GM18873 (cell line): ENCODE measurements at regions not wholly inside any gene's neighbourhood (a gene's known extent, or its start where the extent isn't known, plus 50 kb on each side); places are given as distances from the start of the nearest gene placed in this dataset.

Experiments used
- ATAC-seq: cut with Tn5 transposase; IDR thresholded peaks from one replicate; pipeline ENCODE4 v1.9.1; 2021; ENCODE audit warnings: mild to moderate bottlenecking, moderate library complexity, moderate number of reproducible peaks; ENCODE audit not compliant: unreplicated experiment, low FRiP score

DNA sequence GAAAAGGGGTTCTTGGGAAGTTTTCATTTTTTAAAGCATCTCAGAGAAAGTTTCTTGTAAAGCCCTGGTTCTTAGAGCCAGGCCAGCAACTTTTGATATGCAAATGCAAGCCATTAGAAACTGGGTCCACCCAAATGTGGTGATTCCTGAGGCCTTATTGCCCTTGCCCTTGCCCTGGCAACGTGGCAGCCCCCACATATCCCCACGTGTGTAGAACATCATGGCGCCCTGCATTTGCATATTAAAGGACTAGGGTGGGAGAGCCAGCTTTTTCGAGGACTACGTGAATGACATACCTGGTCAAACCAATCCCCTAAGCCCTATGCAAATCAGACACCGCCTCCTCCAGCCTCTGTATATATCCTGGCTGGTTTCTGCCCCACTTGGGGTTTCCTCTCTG, 314.9 kb upstream of the NECTIN3 start:
- no peak for ATAC-seq

DNA sequence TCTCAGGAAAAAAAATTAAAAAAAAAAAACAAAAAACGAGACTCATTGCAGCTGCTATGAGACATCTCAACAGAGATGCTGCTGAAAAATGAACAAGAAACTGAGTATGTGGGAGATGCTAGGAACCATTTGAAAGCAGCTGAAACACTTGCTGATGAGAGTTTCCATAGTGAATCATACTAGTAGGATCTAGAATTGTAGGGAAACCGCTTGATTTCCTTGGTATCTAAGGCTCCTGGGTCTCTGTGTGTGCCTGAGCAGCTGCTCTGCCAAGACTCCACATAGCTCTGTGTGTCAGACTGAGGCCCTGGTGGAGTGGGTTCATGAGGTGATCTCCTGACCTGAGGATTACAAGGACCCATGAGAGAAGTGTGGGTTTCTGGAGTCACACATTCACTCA, 313.4 kb upstream of the NECTIN3 start:
- no peak for ATAC-seq

DNA sequence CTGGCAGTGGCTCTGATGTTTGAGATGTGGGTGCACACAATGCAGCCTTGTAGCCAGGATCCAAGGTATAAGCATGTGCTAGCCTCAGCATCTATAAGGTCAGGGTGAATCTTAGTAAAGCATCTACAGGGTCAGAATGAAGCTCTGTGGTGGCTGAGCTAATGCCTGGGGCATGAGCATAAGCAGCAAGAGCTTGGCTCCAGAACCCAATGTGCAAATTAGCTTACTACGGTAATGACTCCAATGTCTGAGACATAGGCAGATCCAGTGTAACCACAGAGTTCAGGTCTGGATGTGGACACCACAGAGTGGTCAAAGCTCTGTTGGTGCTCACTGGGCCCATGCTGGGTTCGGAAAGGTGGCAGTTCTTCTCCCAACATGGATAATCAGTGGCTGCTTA, 304.5 kb upstream of the NECTIN3 start:
- no peak for ATAC-seq

DNA sequence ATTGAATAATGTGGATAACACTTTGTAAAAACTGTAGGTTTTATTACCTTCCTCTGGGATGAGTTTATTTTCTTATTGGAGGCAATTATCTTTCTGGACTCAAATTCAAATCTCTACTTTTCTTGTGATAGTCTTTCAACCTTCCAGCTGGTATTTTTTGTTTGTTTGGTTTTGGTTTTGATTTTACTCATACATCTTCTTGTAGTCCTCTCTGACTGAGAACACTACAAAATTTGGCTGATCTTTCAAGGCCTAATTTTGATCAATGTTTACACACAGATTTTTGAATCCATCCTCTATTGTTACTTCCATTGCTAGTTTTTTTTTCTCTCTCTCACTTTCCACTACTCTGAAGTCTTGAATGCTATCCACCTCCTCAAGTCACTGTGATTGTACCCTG, 303.8 kb upstream of the NECTIN3 start:
- ATAC-seq: no peak

DNA sequence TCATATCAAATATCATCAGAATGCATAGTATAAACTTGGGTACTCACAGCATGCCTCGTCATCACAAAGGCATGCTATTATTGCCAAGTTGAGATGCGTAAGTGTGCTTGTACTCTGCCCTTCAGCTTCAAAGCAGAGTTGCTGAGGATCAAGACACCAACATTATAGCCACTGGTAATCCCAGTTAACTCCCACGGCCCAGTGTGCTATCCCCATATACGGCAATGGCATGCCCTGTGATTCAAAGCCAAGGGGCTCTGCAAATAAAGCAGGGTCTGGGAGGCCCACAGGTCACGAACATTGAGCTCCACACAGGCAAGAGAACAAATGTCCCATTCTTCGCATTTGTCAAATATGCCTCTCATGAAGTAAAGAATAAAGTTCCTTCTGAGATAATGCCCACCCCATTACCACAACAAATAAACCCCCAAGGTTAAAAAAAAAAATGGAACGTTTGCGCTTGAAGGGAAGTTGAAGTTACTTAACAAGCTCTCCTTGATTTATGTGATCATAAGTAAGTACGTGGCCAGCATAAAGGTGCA, 298.1 kb upstream of the NECTIN3 start:
- ATAC-seq: no peak

DNA sequence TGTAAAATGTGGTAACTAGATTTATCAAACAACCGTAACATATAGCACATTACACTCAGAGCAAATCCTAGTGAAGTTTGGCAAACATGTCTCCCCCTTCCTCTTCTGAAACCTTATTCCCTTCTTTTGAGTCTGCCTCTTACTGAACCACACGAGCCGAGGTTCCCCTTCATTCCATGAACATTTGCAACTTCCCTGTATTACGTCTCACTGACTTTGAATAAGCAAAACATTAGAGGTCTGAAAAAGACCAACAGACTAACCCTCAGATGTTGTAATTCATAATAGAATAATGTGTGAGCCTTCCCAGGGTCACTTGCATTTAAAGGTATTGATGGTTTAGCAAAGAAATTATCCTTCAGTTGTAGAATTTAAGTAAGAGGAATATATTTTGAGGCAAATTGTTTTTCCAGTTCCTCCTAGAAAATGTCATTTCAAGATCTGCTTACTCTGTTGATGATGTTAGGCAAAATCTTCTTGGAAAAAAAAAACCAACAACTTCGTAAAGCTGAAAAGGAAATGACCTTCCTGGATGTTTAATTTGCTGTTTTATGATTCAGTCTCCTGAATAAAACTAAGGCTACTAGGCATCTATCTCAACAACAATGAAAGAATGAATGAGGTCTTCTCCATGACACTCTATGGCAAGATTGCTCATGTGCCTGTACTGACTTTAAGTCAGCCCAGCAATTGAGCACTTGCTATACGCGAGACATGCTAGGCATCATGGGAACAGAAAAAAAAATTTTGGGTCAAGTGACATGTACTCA, 296.9 kb upstream of the NECTIN3 start:
- no peak for ATAC-seq

DNA sequence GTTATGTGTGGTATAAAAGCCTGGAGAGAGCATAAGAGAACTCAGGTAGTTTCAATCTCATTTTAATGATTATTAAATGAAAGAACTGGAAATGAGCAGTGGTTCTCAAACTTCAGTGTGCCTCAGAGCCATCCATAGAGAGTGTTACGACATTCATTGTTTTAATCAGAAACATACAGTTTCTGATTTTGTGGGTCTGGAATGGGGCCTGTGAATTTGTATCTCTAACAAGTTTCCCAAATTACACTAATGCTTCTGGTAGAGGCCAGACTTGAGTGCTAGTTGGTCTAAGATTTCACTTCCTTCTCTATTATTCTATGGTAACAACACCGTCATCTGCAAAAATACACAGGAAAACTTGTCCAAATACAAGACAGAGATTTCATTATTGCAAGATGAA, 292.0 kb upstream of the NECTIN3 start:
- no peak for ATAC-seq

DNA sequence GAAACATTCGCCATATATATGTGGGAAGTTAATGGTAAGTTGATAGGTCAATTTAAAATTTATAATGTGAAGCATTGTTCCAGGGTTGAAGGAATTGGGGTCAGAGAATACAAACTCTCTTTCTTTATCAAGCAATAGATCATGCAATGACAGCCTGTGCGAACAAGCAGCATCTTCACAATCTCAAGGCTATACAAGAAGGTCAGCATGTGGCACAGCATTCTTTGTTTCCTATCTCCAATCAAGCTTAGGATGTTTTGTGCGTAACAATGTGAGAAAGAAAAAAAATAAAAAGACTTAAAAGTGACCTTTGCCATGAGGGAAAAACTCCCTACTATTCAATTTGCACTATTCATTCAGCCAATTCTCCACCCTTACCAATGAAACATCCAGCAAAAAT, 288.1 kb upstream of the NECTIN3 start:
- ATAC-seq: no peak

DNA sequence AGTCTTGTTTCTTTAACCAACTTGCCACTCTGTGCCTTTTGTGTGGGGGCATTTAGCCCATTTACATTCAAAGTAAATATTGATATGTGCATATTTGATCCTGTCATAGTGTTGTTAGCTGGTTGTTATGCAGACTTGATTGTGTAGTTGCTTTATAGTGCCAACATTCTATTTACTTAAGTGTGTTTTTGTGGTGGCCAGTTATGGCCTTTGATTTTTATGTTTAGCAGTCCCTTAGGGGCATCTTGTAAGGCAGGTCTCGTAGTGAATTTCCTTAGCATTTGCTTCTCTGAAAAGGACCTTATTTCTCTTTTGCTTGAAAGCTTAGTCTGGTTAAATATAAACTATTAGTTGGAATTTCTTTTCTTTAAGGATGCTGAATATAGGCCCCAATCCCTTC, 282.8 kb upstream of the NECTIN3 start:
- no peak for ATAC-seq

DNA sequence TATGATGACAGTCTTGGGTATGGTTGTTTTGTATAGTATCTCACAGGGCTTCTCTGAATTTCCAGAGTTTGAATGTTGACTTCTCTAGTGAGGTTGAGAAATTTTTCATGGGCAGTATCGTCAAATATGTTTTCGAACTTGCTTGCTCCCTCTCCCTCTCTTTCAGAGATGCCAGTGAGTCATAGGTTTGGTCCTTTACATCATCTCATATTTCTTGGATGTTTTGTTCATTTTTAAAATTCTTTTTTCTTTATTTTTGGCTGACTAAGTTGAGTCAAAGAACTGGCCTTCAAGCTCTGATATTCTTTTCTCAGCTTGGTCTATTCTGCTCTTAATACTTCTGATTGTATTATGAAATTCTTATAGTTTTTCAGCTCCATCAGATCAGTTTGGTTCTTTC, 282.3 kb upstream of the NECTIN3 start:
- no peak for ATAC-seq

DNA sequence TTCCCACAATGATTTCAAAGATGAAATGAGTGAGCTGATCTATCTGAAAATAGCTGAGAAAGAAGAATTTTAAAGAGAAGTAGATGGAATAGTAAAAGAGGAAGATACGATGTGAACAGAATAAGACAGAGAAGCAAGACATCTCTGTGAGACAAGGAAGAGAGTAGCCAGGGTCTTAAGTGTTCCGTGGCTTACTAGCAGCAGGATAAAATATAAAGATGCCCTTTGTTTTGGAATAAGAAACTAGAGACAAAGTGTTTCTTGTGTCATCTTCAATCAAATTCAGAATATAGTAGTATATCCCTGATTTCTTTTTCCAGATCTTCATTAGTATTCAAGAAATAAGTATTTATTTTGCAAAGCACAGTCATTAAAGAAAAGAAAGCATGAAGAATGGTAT, 281.0 kb upstream of the NECTIN3 start:
- no peak for ATAC-seq

DNA sequence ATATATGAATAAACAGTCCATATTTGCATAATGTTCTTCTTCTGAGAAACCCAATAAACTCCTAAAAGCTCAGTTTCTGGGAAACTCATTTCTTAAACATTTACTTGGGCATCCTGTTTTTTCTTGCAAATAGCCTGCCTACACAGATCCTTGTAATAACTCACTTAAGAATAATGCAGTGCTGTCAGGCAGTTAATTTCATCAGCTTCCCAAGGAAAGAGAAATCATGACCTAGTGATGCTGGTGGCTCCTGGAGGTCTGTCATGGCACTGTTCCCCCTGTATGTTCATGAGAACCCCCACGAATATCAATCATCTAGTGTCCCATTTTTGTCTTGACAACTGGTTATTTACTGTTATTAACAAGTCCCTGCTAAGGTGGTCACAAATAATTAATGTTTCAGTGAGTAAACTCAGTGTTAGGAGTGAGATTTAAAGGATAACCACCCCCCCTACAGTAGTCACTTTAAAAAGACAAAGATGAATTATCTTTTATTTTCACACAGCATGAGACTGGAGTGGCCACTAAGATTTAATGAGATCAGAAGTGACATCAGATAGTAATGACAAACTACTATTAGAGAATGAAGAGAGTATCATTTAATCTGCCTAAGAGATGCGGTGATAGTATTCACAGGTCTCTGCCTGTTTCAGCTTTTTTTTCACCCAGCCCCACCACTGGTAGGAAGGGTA, 279.5 kb upstream of the NECTIN3 start:
- no peak for ATAC-seq

DNA sequence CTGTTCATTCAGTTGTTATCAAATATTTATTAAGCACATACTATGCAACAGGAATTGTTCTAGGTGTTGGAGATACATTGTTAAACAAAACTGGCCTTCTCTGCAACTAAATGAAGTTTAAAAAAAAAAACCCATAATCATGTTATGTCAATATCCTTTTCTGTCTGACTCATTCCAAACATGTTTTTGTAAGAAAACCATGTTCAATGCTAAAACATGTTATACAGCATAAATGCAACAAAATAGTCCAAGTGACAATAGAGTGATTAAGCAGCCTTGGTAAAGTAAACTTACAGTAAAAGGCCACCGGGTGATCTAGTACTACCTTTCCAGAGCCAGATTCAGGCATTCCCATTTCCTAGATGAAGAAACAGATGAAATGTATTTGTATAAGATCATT, 278.0 kb upstream of the NECTIN3 start:
- ATAC-seq: no peak

DNA sequence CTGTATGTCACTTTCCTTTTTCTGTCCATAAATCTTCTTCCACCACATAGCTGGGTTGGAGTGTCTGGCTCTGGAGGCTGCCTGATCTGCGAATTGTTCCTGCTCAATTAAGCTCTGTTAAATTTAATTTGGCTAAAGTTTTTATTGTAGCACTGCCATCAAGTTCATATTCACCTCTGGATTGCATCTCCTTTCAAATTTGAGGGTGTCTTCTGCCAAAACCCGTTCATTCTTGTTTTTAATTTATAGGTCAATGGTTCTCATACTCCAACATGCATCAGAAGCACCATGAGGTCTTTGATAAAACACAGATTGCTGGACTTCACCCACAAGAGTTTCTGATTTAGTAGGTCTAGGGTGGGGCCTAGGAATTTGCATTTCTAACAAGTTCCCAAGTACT, 276.5 kb upstream of the NECTIN3 start:
- ATAC-seq: no peak

DNA sequence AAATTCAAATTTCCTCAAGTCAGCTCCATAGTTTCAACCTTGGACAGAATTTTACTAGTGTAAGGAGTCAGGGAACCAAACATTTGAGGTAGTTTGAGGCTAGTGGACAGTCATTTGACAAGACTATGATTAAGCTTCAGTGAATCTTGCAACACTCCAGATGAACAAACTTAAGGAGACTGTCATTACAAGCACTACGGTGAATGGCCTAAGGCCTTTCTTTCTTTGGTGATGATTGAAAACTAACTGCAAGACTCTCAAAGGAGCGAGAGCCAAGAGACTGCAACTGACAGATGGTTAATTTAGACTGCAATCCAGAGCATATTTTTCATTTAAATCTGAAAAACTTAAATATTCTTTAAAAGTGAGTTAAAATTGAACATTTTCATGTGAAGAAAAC, 272.3 kb upstream of the NECTIN3 start:
- no peak for ATAC-seq

DNA sequence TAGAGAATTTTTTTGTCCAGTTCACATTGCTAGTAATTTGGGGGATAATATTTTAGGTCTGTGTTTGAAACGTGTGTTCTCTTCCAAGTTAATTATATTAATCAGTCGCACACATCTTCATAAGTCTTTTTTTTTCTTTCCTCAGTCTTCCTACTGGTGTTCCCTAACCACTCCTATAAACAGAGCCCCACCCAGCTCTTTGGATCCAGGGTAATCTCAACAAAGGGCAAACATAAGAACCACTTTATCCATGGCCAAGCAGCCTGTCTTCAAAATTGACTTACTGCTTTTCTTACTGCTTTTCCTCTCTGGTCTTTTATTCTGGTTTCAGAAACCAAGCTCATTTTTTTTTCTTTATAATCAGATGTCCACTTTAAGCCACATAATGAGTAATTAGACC, 266.8 kb upstream of the NECTIN3 start:
- no peak for ATAC-seq

DNA sequence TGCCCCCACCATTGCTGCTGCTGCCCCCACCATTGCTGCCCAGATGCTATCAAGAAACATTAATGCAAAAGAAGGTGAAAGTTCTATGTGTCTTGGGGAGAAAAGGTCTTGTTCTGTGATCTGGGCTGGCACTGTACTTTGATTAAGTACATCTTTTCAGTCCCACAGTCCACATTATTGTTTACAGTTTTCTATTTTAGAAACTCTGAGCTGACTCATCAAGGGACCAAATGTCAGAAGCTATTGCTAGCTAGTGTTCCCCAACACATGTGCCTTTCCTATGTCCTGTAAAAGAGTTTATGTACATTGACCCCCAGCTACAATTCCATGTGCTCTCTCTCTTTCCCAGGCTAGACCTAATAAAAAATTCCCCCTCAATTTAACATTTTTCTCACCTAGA, 264.7 kb upstream of the NECTIN3 start:
- no peak for ATAC-seq

DNA sequence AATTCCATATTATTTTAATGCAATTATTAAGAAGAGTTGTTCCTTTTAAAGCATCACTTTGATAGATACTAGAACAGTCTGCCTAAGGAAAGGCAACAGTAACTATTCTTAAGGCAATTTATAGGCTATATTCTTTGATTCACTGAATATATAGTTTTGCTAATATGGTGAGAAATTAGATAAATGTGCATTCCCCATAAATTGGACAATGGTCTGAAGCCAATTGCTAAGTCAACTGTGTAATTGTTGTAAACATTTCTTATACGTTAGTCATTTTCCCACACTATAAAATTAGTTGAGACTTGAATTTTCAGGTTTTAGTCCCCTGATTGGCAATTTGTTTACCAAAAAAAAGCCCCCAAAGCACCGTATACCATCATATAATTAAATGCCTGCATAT, 263.0 kb upstream of the NECTIN3 start:
- ATAC-seq: no peak

DNA sequence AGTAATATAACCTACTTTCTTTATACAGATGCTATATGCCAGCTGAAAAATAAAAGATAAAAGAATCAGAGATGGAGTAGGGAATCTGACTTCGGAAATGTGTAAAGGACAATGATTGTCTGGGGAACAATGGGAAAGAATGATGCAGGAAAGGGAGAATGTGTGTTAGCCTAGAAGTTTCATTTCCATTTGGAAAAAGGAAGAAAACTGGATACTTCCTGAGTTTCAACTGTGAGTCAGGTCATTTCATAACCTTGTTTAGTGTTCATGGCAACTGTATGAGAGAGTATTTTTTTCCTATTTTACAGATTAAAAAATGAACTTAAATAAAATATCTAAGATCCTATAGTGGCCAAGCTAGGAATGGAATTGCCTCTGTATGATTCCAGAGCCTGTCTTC, 261.3 kb upstream of the NECTIN3 start:
- ATAC-seq: no peak

DNA sequence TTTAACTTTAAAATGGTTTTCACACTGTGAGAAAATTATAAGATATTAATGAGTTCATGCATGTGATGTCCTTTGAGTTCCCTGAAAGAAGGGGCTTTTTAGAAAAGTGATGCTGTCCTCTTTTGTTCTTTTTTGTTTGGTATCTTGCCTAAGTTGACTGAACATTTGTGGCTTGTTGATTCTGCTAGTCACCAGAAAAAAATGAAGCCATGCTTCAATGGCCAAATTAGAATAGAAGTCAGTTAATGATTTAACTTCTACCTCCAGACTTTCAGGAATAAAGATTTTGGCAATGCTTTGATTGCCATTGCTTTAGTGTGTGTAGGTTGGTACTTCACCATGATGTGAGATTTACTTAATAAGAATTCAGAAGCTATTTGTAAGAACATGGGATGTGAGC, 260.6 kb upstream of the NECTIN3 start:
- ATAC-seq: no peak

DNA sequence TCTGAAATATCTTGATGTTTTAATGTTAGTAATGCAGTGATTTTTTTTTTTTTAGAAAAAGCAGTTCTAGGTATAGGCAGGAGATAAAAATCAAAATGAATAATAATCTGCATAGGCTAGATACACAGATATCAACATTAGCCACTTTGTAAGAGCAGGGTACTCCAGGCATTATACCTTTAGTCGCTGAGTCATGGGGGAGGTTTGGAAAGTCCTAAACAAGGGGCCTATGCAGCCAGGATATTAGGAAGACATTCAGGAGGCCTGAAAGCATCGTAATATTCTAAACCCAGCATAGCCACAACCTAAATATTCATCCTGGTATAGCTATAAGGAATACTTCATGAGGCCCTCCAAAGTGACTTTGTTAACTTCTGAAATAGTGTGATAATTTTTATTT, 258.1 kb upstream of the NECTIN3 start:
- no peak for ATAC-seq
